ENCODE measurements at regions not wholly inside any gene's neighbourhood (a gene's known extent, or its start where the extent isn't known, plus 50 kb on each side); places are given as distances from the start of the nearest gene placed in this dataset.

- TF ChIP-seq ZBTB33 (IDR thresholded peaks at IDR 0.05; ENCODE audit: borderline replicate concordance, low read depth), result no peak
- peak; percentile 26 for TF ChIP-seq CTCF (IDR thresholded peaks at IDR 0.05)
- no peak for TF ChIP-seq GABPA (IDR thresholded peaks at IDR 0.05; ENCODE audit: low read depth)
- TF ChIP-seq FOSL2 (IDR thresholded peaks at IDR 0.05; ENCODE audit: borderline replicate concordance, low read depth), result no peak
- no peak for TF ChIP-seq MEF2A (IDR thresholded peaks at IDR 0.05; ENCODE audit: borderline replicate concordance, low read depth)
- TF ChIP-seq CHD2 (IDR thresholded peaks at IDR 0.05; ENCODE audit: low read length, partially characterized antibody), result no peak
- TF ChIP-seq MAX (IDR thresholded peaks at IDR 0.05; ENCODE audit: low read depth), result no peak
- no peak for TF ChIP-seq EZH2phosphoT487 (IDR thresholded peaks at IDR 0.05; ENCODE audit: borderline replicate concordance, low read depth)
- no peak for TF ChIP-seq POLR2AphosphoS5 (IDR thresholded peaks at IDR 0.05; ENCODE audit: low read depth, low read length)
- TF ChIP-seq EP300 (IDR thresholded peaks at IDR 0.05; ENCODE audit: borderline replicate concordance in 1 of 2, low read depth in 1 of 2, low read length in 1 of 2), result no peak
Observed at GRCh38 chr13:74794582-74794981, 660.4 kb upstream of the KLF12 start.
